Right lobe of liver (tissue), 4 donors: ENCODE measurements at regions not wholly inside any gene's neighbourhood (a gene's known extent, or its start where the extent isn't known, plus 50 kb on each side); places are given as distances from the start of the nearest gene placed in this dataset.
"Not testable (repeated sequence)": the region's sequence is repeated elsewhere in the genome, so short reads cannot be mapped to it uniquely, and the experiment has no call there.

ENCODE experiments used
- CTCF ChIP-seq, 4 donors: fragments of 200-600 bp in 3 of 4; fragments of 450-650 bp in 1 of 4; IDR thresholded peaks; one replicate each; pipeline versions ENCODE4 v1.5.1 to v1.8.0; 2016 to 2022; ENCODE audit warnings: antibody characterized with exemption in 4 of 4, mild to moderate bottlenecking in 2 of 4
- POLR2A ChIP-seq: fragments of 450-650 bp; IDR thresholded peaks from one replicate; pipeline ENCODE4 v1.6.1; 2017; ENCODE audit warnings: antibody characterized with exemption, mild to moderate bottlenecking
- donor health status: DM: no; HTN: no; CAD: no.
- donor health status: DM: no; HTN: no; CAD: no.
- donor health status: DM: no; HTN: yes; CAD: no.

GRCh38 chr2:91566611-91567010 is 2875.1 kb downstream of the RPIA start:
- not testable (repeated sequence) for TF ChIP-seq CTCF (IDR thresholded peaks at IDR 0.05); POLR2A
